ENCODE measurements at regions not wholly inside any gene's neighbourhood (a gene's known extent, or its start where the extent isn't known, plus 50 kb on each side); places are given as distances from the start of the nearest gene placed in this dataset.

GRCh38 chr6:84583784-84584183 is 180.6 kb downstream of the TBX18 start:
- H3K36me3 ChIP-seq = no peaks in the 10 kb centered on the region
- ATAC-seq (no peak), DNase-seq (no peak)
- H3K27me3 ChIP-seq = no peaks in the 10 kb centered on the region
- WGBS, 2 donors = 43 to 47% methylated on average over 5 of the region's 5 CpGs
- no peak for TF ChIP-seq CTCF (IDR thresholded peaks at IDR 0.05)
- H3K27ac ChIP-seq = no peak overlapping the region
- intact Hi-C loops (cut with DNase I) = no loop called here
- no peaks in the 10 kb centered on the region for H3K9me3 ChIP-seq
- no peak overlapping the region for H3K4me3 ChIP-seq
- no peaks in the 10 kb centered on the region for H3K4me1 ChIP-seq

GRCh38 chr6:84582997-84583396 is 181.4 kb downstream of the TBX18 start:
- Histone ChIP-seq H3K36me3 (no peaks in the 10 kb centered on the region), H3K27me3 (no peaks in the 10 kb centered on the region), H3K27ac (no peak overlapping the region), H3K4me1 (no peaks in the 10 kb centered on the region), H3K9me3 (no peaks in the 10 kb centered on the region), H3K4me3 (no peak overlapping the region)
- no peak for TF ChIP-seq CTCF (IDR thresholded peaks at IDR 0.05)
- no peak for ATAC-seq
- DNase-seq = no peak
- 83% methylated on average over 2 of the region's 2 CpGs for WGBS, 2 donors
- intact Hi-C loops (cut with DNase I) = no loop called here

- WGBS, 2 donors = 67 to 72% methylated on average over 4 of the region's 4 CpGs
- intact Hi-C loops (cut with DNase I) = no loop called here
- Histone ChIP-seq H3K9me3 (no peaks in the 10 kb centered on the region), H3K36me3 (no peaks in the 10 kb centered on the region), H3K27me3 (no peaks in the 10 kb centered on the region), H3K4me1 (no peaks in the 10 kb centered on the region), H3K27ac (no peak overlapping the region), H3K4me3 (no peak overlapping the region)
- no peak for ATAC-seq
- TF ChIP-seq CTCF (IDR thresholded peaks at IDR 0.05) = no peak
- no peak for DNase-seq
Measured at GRCh38 chr6:84581494-84582259, 182.7 kb downstream of the TBX18 start.

GRCh38 chr6:84579404-84579803 is 185.0 kb downstream of the TBX18 start:
- no peak overlapping the region for H3K27ac ChIP-seq
- no peak for TF ChIP-seq CTCF (IDR thresholded peaks at IDR 0.05)
- intact Hi-C loops (cut with DNase I) = no loop called here
- no peaks in the 10 kb centered on the region for H3K4me1 ChIP-seq
- no peaks in the 10 kb centered on the region for H3K27me3 ChIP-seq
- ATAC-seq (no peak), DNase-seq (no peak)
- H3K36me3 ChIP-seq = no peaks in the 10 kb centered on the region
- H3K9me3 ChIP-seq = no peaks in the 10 kb centered on the region
- no peak overlapping the region for H3K4me3 ChIP-seq
- 0% methylated on average over 1 of the region's 1 CpG for WGBS, 2 donors
